ENCODE measurements at regions not wholly inside any gene's neighbourhood (a gene's known extent, or its start where the extent isn't known, plus 50 kb on each side); places are given as distances from the start of the nearest gene placed in this dataset.

DNA sequence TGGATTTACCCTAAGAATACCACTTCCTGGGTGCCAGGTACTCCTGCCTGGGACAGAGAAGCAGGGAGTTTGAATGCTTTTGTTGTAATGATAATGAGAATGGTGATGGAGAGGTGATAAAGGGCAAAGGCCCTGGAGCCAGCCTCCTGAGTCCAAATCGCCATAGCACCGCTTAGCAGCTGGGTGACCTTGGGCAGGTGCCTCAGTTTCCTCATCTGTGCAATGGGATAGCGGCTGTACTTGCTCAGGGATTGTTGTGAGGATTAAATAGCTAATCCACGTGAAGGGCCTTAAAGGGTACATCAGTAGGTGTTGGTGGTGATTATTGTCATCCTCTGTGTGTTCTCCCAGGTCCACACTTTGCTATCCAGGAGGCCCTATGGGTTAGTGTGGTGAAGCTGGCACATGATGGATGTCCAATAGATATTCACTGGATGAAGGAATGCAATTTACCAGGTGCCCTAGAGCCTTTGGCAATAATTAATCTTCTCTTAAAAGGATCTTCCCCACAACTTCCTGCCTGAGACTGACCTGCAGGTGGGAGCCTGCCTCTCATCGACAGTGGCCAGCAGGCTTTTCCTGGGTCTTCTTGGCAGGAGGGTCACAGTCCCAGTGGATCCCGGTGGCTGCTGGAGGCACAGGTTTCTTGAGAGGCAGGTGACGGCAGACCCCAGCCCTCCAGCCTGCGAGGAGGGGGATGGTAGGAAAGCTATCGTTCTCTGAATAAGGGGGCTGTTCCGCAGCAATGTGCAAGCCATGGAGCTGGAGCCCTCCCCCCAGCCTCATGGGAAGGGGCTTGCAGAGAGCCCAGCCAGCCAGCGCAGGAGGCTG is 160.2 kb downstream of the MACROH2A1 start:
- DNase-seq (ENCODE audit: low spot score) = no peak
- BruUV-seq (replicated peaks) = no TSS peak
- Histone ChIP-seq H3K36me3 (ENCODE audit: insufficient read depth, low read length, poor library complexity, severe bottlenecking) (no peaks in the 10 kb centered on the region), H3K9me3 (ENCODE audit: low read depth, low read length, poor library complexity, severe bottlenecking) (no peaks in the 10 kb centered on the region), H3K4me1 (ENCODE audit: insufficient read depth, low read length, poor library complexity, severe bottlenecking) (no peaks in the 10 kb centered on the region), H3K4me3 (ENCODE audit: low read depth, low read length, poor library complexity, severe bottlenecking) (no peak overlapping the region), H3K27me3 (replicated peaks; ENCODE audit: insufficient read depth, low read depth, low read length, poor library complexity) (no peaks in the 10 kb centered on the region), H3K27ac (ENCODE audit: low read depth, low read length, poor library complexity, severe bottlenecking) (no peak overlapping the region)
- intact Hi-C loops (cut with micrococcal nuclease; ENCODE audit: unreplicated experiment) = no loop called here
- ChIA-PET POLR2A (ENCODE audit: low non-redundant PET) (no interaction called here), CTCF (no interaction called here)
- TF ChIP-seq EZH2 (IDR thresholded peaks at IDR 0.05; ENCODE audit: borderline replicate concordance, low read depth, low read length, poor library complexity, severe bottlenecking) = no peak
- TF ChIP-seq, protein P1, sequence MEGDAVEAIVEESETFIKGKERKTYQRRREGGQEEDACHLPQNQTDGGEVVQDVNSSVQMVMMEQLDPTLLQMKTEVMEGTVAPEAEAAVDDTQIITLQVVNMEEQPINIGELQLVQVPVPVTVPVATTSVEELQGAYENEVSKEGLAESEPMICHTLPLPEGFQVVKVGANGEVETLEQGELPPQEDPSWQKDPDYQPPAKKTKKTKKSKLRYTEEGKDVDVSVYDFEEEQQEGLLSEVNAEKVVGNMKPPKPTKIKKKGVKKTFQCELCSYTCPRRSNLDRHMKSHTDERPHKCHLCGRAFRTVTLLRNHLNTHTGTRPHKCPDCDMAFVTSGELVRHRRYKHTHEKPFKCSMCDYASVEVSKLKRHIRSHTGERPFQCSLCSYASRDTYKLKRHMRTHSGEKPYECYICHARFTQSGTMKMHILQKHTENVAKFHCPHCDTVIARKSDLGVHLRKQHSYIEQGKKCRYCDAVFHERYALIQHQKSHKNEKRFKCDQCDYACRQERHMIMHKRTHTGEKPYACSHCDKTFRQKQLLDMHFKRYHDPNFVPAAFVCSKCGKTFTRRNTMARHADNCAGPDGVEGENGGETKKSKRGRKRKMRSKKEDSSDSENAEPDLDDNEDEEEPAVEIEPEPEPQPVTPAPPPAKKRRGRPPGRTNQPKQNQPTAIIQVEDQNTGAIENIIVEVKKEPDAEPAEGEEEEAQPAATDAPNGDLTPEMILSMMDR (conservative IDR thresholded peaks at IDR 0.05; ENCODE audit: low read depth, low read length) = no peak

DNA sequence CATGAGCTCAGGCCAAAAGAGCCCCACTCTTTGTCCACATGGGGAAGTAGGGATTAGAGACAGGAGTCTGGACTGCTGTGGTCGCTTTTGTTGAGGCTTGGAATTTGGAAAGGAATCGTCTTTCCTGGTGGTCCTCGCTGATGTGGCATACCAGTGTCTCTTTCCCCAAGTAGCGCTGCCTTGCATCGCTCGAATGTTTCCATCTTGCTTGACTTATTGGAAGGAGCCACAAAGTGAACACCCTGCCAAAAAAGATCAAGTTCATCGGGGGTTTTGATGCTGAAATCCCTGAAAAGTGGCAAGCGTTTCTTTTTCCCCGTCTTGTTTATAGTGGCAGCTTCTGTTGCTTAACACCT is 161.3 kb downstream of the MACROH2A1 start:
- no peaks in the 10 kb centered on the region for H3K4me1 ChIP-seq (ENCODE audit: insufficient read depth, low read length, poor library complexity, severe bottlenecking)
- H3K36me3 ChIP-seq (ENCODE audit: insufficient read depth, low read length, poor library complexity, severe bottlenecking) = no peaks in the 10 kb centered on the region
- intact Hi-C loops (cut with micrococcal nuclease; ENCODE audit: unreplicated experiment) = no loop called here
- no peak for DNase-seq (ENCODE audit: low spot score)
- TF ChIP-seq EZH2 (IDR thresholded peaks at IDR 0.05; ENCODE audit: borderline replicate concordance, low read depth, low read length, poor library complexity, severe bottlenecking) = no peak
- TF ChIP-seq, protein P1 (conservative IDR thresholded peaks at IDR 0.05; ENCODE audit: low read depth, low read length) = no peak
- no TSS peak for BruUV-seq (replicated peaks)
- no peaks in the 10 kb centered on the region for H3K27me3 ChIP-seq (replicated peaks; ENCODE audit: insufficient read depth, low read depth, low read length, poor library complexity)
- H3K4me3 ChIP-seq (ENCODE audit: low read depth, low read length, poor library complexity, severe bottlenecking) = no peak overlapping the region
- no peaks in the 10 kb centered on the region for H3K9me3 ChIP-seq (ENCODE audit: low read depth, low read length, poor library complexity, severe bottlenecking)
- ChIA-PET POLR2A (ENCODE audit: low non-redundant PET) (no interaction called here), CTCF (no interaction called here)
- no peak overlapping the region for H3K27ac ChIP-seq (ENCODE audit: low read depth, low read length, poor library complexity, severe bottlenecking)

DNA sequence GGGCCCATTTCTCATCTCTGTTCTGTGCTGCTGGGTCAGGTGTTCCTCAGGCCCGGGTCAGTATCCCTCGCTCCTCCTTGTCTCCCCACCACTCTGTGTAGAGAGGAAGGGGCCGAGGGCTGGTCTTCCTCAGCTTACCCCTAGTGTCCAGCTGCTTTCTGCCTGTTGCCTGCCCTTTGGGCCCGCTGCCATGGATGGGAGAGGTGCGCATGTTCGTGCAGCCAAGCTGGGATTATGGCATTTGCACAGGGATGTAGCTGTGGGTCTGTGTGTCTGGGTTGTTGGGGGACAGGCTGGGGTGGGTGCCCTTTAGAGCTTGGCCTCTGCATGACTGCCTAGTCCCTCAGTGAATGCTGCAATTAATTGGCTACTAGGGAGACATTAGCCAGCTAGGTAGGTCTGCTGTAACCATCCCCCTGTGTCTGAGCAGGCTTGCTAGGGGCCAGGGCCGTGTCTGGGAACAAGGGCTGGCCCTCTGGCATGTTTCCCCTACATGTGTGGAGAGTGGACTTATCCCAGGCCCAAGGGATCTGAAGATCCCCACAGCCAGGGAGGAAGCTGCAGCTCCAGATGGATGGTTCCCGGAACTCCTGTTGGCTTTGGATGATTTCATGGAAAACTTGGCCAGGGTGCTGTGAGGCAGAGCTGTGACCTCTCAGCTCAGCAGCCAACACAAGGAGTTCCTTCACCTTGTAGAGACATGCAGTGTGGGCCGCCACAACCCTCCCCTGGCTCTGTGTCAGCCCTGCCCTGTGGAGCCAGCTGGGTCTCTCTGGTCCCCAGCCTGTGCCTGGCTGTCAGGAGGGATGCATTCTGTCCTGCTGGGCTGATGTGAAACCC is 161.9 kb downstream of the MACROH2A1 start:
- H3K4me1 ChIP-seq (ENCODE audit: insufficient read depth, low read length, poor library complexity, severe bottlenecking) = no peaks in the 10 kb centered on the region
- no peaks in the 10 kb centered on the region for H3K36me3 ChIP-seq (ENCODE audit: insufficient read depth, low read length, poor library complexity, severe bottlenecking)
- H3K27ac ChIP-seq (ENCODE audit: low read depth, low read length, poor library complexity, severe bottlenecking) = no peak overlapping the region
- TF ChIP-seq EZH2 (IDR thresholded peaks at IDR 0.05; ENCODE audit: borderline replicate concordance, low read depth, low read length, poor library complexity, severe bottlenecking) = no peak
- TF ChIP-seq, protein P1 (conservative IDR thresholded peaks at IDR 0.05; ENCODE audit: low read depth, low read length) = no peak
- DNase-seq (ENCODE audit: low spot score) = no peak
- ChIA-PET POLR2A (ENCODE audit: low non-redundant PET) (no interaction called here), CTCF (no interaction called here)
- no peaks in the 10 kb centered on the region for H3K27me3 ChIP-seq (replicated peaks; ENCODE audit: insufficient read depth, low read depth, low read length, poor library complexity)
- H3K4me3 ChIP-seq (ENCODE audit: low read depth, low read length, poor library complexity, severe bottlenecking) = no peak overlapping the region
- BruUV-seq (replicated peaks) = no TSS peak
- intact Hi-C loops (cut with micrococcal nuclease; ENCODE audit: unreplicated experiment) = no loop called here
- no peaks in the 10 kb centered on the region for H3K9me3 ChIP-seq (ENCODE audit: low read depth, low read length, poor library complexity, severe bottlenecking)
